NCI-H82 (cell line): ENCODE measurements at regions not wholly inside any gene's neighbourhood (a gene's known extent, or its start where the extent isn't known, plus 50 kb on each side); places are given as distances from the start of the nearest gene placed in this dataset.

Source experiments
- DNase-seq: peaks from one replicate; lab custom pipeline; 2025; lab: John Stamatoyannopoulos, UW

GRCh38 chr10:120285408-120285807 lies 171.6 kb upstream of the PLPP4 start:
- DNase-seq = no peak

- no peak for DNase-seq
These were observed 170.7 kb upstream of the PLPP4 start for GRCh38 chr10:120286280-120286679.

GRCh38 chr10:120300513-120300912 lies 156.5 kb upstream of the PLPP4 start:
- DNase-seq = no peak

- DNase-seq = no peak
These were observed 148.4 kb upstream of the PLPP4 start for GRCh38 chr10:120308589-120308988.

GRCh38 chr10:120313715-120314114 lies 143.3 kb upstream of the PLPP4 start:
- DNase-seq = no peak

GRCh38 chr10:120314442-120314841 lies 142.6 kb upstream of the PLPP4 start:
- no peak for DNase-seq

GRCh38 chr10:120318862-120319261 lies 138.2 kb upstream of the PLPP4 start:
- no peak for DNase-seq

GRCh38 chr10:120327675-120328074 lies 129.4 kb upstream of the PLPP4 start:
- DNase-seq = peak; percentile 93

- DNase-seq = no peak
These were observed 128.4 kb upstream of the PLPP4 start for GRCh38 chr10:120328647-120329046.

- peak; percentile 75 for DNase-seq
These were observed 121.5 kb upstream of the PLPP4 start for GRCh38 chr10:120335553-120335952.

- DNase-seq = no peak
These were observed 120.6 kb upstream of the PLPP4 start for GRCh38 chr10:120336306-120336910.

GRCh38 chr10:120336911-120337540 lies 120.0 kb upstream of the PLPP4 start:
- DNase-seq = peak; percentile 76

- DNase-seq = no peak
These were observed 114.8 kb upstream of the PLPP4 start for GRCh38 chr10:120342115-120342714.

GRCh38 chr10:120345186-120345585 lies 111.8 kb upstream of the PLPP4 start:
- no peak for DNase-seq

GRCh38 chr10:120347644-120348043 lies 109.4 kb upstream of the PLPP4 start:
- no peak for DNase-seq

GRCh38 chr10:120349069-120349468 lies 108.0 kb upstream of the PLPP4 start:
- no peak for DNase-seq

GRCh38 chr10:120355425-120355824 lies 101.6 kb upstream of the PLPP4 start:
- DNase-seq = no peak

GRCh38 chr10:120360571-120360970 lies 96.5 kb upstream of the PLPP4 start:
- peak; percentile 58 for DNase-seq

- no peak for DNase-seq
These were observed 91.2 kb upstream of the PLPP4 start for GRCh38 chr10:120365872-120366271.

- no peak for DNase-seq
These were observed 89.7 kb upstream of the PLPP4 start for GRCh38 chr10:120367341-120367740.

- peak; percentile 64 for DNase-seq
These were observed 88.7 kb upstream of the PLPP4 start for GRCh38 chr10:120368338-120368737.

GRCh38 chr10:120368927-120369326 lies 88.1 kb upstream of the PLPP4 start:
- no peak for DNase-seq

GRCh38 chr10:120369856-120370276 lies 87.2 kb upstream of the PLPP4 start:
- DNase-seq = no peak

- DNase-seq = no peak
These were observed 85.2 kb upstream of the PLPP4 start for GRCh38 chr10:120371856-120372255.
